Fibroblast of lung (primary cell): ENCODE measurements at regions not wholly inside any gene's neighbourhood (a gene's known extent, or its start where the extent isn't known, plus 50 kb on each side); places are given as distances from the start of the nearest gene placed in this dataset.

Experiments used
- CTCF ChIP-seq, 2 donors: IDR thresholded peaks in 1 of 2; conservative IDR thresholded peaks in 1 of 2; 1 replicate in 1 of 2; 2 replicates in 1 of 2; pipeline ENCODE4 v1.5.1; 2011 to 2012; ENCODE audit warnings: low read length in 2 of 2, control low read depth in 1 of 2, inconsistent platforms in 1 of 2, low read depth in 1 of 2, mild to moderate bottlenecking in 1 of 2
- EZH2 ChIP-seq: IDR thresholded peaks from 2 replicates; pipeline ENCODE4 v1.5.1; 2012; ENCODE audit warnings: low read length, control low read depth, mild to moderate bottlenecking; ENCODE audit errors: missing control alignments

DNA sequence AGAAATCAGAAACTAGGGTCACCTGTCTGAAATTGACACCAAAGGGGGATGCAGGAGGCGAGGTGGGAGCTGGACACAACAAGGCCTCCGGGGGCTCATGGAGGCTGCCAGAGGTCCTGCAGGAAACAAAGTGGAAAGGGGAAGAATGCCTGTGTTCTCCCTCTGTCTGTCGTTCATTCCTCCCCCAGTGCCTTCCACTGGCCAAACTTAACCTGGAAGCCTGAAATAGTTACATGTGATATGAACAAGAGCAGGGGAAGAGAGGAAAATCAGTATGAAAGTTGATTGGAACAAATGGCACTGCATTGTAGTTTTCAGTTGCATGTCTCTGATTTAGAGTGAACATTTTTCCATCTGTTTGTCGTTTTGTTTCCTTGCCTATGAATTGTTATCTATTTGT is 502.0 kb upstream of the CFAP20DC start:
- no peak for TF ChIP-seq CTCF (conservative IDR thresholded peaks at IDR 0.05 in 1 of 2, IDR thresholded peaks at IDR 0.05 in 1 of 2; ENCODE audit: low read depth in 1 of 2, low read length in 2 of 2)
- no peak for TF ChIP-seq EZH2
